Spinal cord (tissue), 9 donors: ENCODE measurements at regions not wholly inside any gene's neighbourhood (a gene's known extent, or its start where the extent isn't known, plus 50 kb on each side); places are given as distances from the start of the nearest gene placed in this dataset.
A peak's percentile ranks its signal among the peaks of the same experiment; 100 is the strongest.
"Not testable (repeated sequence)": the region's sequence is repeated elsewhere in the genome, so short reads cannot be mapped to it uniquely, and the experiment has no call there.

ENCODE experiments used
- DNase-seq, 6 donors: peaks; one replicate each; pipeline versions ENCODE4 v3.0.0 to v3.0.0-alpha.2; 2013 to 2015; ENCODE audit warnings: low spot score in 6 of 6, low read depth in 4 of 6
- H3K27ac ChIP-seq: one replicate; pipeline ENCODE4 v1.5.1; 2013; ENCODE audit warnings: low read depth, low read length, control low read depth
- H3K27me3 ChIP-seq: one replicate; pipeline ENCODE4 v1.6.1; 2013; ENCODE audit warnings: low read length; ENCODE audit not compliant: control insufficient read depth, insufficient read depth
- H3K36me3 ChIP-seq: one replicate; pipeline ENCODE4 v1.6.1; 2013; ENCODE audit warnings: low read length; ENCODE audit not compliant: control insufficient read depth, insufficient read depth
- H3K4me1 ChIP-seq: one replicate; pipeline ENCODE4 v1.6.1; 2013; ENCODE audit warnings: low read length; ENCODE audit not compliant: control insufficient read depth, insufficient read depth
- H3K4me3 ChIP-seq: one replicate; pipeline ENCODE4 v1.5.1; 2013; ENCODE audit warnings: low read depth, low read length, control low read depth
- H3K9me3 ChIP-seq: one replicate; pipeline ENCODE4 v1.6.1; 2013; ENCODE audit warnings: low read length; ENCODE audit not compliant: control insufficient read depth, insufficient read depth
- WGBS: methylation state at CpG from one replicate; pipeline ENCODE4 v1.1.5; 2013; ENCODE audit warnings: missing lambda C conversion rate; ENCODE audit not compliant: insufficient coverage; 5-methylcytosine and 5-hydroxymethylcytosine counted together
- donor health status: healthy.

DNA sequence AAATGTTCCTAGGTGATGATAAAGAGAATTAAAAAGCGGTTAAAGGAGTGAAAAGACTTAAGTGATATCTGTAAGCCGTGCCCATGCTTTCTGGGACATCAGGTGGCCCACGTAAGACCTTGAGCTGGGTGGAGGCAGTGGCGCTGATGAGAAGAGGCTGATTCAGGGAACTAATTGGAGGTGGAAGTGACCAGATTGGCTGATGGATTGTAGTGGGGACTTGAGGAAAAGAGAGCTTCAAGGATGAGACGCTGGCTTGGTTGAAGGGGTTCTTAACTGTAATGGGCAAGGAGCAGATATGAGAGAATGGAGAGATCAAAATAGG, 69.1 kb upstream of the EP300 start:
- Histone ChIP-seq H3K27me3 (peaks cover 5% of the 10 kb centered on the region), H3K4me1 (peaks cover 17% of the 10 kb centered on the region), H3K27ac (no peak overlapping the region), H3K36me3 (no peaks in the 10 kb centered on the region), H3K9me3 (no peaks in the 10 kb centered on the region), H3K4me3 (no peak overlapping the region)
- 86% methylated on average over 5 of the region's 5 CpGs for WGBS
- no peak for DNase-seq

- no peak overlapping the region for H3K27ac ChIP-seq
- no peaks in the 10 kb centered on the region for H3K4me1 ChIP-seq
- no peaks in the 10 kb centered on the region for H3K27me3 ChIP-seq
- H3K9me3 ChIP-seq: no peaks in the 10 kb centered on the region
- no peaks in the 10 kb centered on the region for H3K36me3 ChIP-seq
- no peak for DNase-seq
- WGBS: no CpG with 5 or more reads among the region's 3 CpGs
- H3K4me3 ChIP-seq: no peak overlapping the region
Observed at GRCh38 chr22:41028841-41029240, 63.6 kb upstream of the EP300 start.

- no peaks in the 10 kb centered on the region for H3K9me3 ChIP-seq
- no peaks in the 10 kb centered on the region for H3K36me3 ChIP-seq
- H3K4me1 ChIP-seq: no peaks in the 10 kb centered on the region
- DNase-seq: no peak
- no peaks in the 10 kb centered on the region for H3K27me3 ChIP-seq
- H3K27ac ChIP-seq: no peak overlapping the region
- H3K4me3 ChIP-seq: no peak overlapping the region
- 80% methylated on average over 1 of the region's 4 CpGs for WGBS
Observed at GRCh38 chr22:41030891-41031290, 61.5 kb upstream of the EP300 start.

DNA sequence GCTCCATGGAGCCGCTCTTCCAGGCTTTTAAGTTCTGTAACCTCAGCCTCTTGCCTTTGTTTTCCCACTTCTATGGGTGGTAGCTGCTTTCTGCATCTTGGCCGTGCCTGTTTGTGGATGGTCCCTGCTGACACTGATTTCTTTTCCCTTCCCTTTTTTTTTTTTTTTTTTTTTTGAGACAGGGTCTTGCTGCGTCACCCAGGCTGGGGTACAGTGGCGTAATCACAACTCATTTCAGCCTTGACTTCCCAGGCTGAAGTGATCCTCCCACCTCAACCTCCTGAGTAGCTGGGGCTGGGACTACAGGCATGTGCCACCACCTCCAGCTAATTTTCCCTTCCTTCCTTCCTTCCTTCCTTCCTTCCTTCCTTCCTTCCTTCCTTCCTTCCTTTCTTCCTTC, 57.7 kb upstream of the EP300 start:
- no peaks in the 10 kb centered on the region for H3K27me3 ChIP-seq
- no peak overlapping the region for H3K27ac ChIP-seq
- H3K4me3 ChIP-seq: no peak overlapping the region
- H3K36me3 ChIP-seq: no peaks in the 10 kb centered on the region
- no peak for DNase-seq
- no peaks in the 10 kb centered on the region for H3K9me3 ChIP-seq
- no peaks in the 10 kb centered on the region for H3K4me1 ChIP-seq
- 73% methylated on average over 4 of the region's 4 CpGs for WGBS

GRCh38 chr22:41036924-41037323, 55.5 kb upstream of the EP300 start:
- DNase-seq: peak in 2 of 6 donors; percentile 16 to 42

DNA sequence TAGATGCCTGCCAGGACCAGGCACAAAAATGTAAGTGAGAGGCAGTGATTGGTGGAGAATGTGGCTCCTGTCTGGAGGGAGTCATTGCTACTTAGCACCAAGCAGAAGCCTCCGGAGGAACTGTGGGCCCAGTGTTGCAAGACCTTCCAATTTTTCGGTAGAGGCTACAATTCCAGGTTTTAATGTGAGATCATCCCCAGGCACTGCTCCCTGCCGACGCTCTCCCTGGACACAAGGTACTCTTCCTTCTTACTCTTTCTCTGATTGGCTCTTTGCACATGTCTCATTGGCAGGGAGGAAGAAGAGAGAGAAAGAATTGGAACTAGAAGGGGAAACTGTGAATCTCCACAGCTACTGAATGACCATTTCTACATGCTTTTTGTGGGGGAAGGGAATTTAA, 53.7 kb upstream of the EP300 start:
- DNase-seq: no peak
- Histone ChIP-seq H3K9me3 (no peaks in the 10 kb centered on the region), H3K27ac (no peak overlapping the region), H3K4me3 (no peak overlapping the region), H3K27me3 (no peaks in the 10 kb centered on the region), H3K36me3 (no peaks in the 10 kb centered on the region), H3K4me1 (no peaks in the 10 kb centered on the region)
- WGBS: no CpG with 5 or more reads among the region's 4 CpGs

More at GRCh38 chr22:41036924-41037323, 55.5 kb upstream of the EP300 start:
- WGBS: 27% methylated on average over 5 of the region's 7 CpGs
- H3K27me3 ChIP-seq: no peaks in the 10 kb centered on the region
- H3K4me3 ChIP-seq: no peak overlapping the region
- H3K9me3 ChIP-seq: no peaks in the 10 kb centered on the region
- H3K36me3 ChIP-seq: no peaks in the 10 kb centered on the region
- H3K27ac ChIP-seq: no peak overlapping the region
- H3K4me1 ChIP-seq: no peaks in the 10 kb centered on the region

GRCh38 chr22:41039641-41040040, 52.8 kb upstream of the EP300 start:
- 95% methylated on average over 3 of the region's 9 CpGs for WGBS
- H3K4me1 ChIP-seq, DNase-seq, H3K4me3 ChIP-seq, H3K27ac ChIP-seq, H3K27me3 ChIP-seq, H3K36me3 ChIP-seq, H3K9me3 ChIP-seq: not testable (repeated sequence)

DNA sequence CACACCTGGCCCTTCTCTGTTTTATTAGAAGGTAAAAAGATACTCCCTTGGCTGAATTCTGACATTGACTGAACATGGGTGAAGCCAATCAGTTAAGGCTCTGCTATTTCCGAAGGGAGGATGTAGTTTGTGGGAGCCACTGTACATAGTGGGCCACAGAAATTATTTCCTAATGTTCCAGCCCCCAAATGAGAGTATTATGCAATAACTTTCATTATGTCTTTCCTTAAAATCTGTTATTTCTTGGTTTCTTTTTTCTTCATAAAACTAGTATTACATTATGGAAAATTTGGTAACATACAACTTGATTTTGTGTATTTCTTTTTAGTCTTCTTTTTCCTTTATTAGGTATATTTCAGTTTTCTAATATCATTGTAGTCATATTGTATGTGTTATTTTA, 51.9 kb upstream of the EP300 start:
- no peaks in the 10 kb centered on the region for H3K4me1 ChIP-seq
- H3K36me3 ChIP-seq: no peaks in the 10 kb centered on the region
- no peaks in the 10 kb centered on the region for H3K27me3 ChIP-seq
- no peaks in the 10 kb centered on the region for H3K9me3 ChIP-seq
- H3K27ac ChIP-seq: no peak overlapping the region
- H3K4me3 ChIP-seq: no peak overlapping the region
- DNase-seq: no peak
- no CpG with 5 or more reads among the region's 1 CpG for WGBS

GRCh38 chr22:41041532-41041931, 50.9 kb upstream of the EP300 start:
- no CpG with 5 or more reads among the region's 5 CpGs for WGBS
- Histone ChIP-seq H3K9me3 (no peaks in the 10 kb centered on the region), H3K27me3 (no peaks in the 10 kb centered on the region), H3K4me3 (no peak overlapping the region), H3K4me1 (no peaks in the 10 kb centered on the region), H3K27ac (no peak overlapping the region), H3K36me3 (no peaks in the 10 kb centered on the region)
- DNase-seq: no peak
